ENCODE measurements at regions not wholly inside any gene's neighbourhood (a gene's known extent, or its start where the extent isn't known, plus 50 kb on each side); places are given as distances from the start of the nearest gene placed in this dataset.

DNA sequence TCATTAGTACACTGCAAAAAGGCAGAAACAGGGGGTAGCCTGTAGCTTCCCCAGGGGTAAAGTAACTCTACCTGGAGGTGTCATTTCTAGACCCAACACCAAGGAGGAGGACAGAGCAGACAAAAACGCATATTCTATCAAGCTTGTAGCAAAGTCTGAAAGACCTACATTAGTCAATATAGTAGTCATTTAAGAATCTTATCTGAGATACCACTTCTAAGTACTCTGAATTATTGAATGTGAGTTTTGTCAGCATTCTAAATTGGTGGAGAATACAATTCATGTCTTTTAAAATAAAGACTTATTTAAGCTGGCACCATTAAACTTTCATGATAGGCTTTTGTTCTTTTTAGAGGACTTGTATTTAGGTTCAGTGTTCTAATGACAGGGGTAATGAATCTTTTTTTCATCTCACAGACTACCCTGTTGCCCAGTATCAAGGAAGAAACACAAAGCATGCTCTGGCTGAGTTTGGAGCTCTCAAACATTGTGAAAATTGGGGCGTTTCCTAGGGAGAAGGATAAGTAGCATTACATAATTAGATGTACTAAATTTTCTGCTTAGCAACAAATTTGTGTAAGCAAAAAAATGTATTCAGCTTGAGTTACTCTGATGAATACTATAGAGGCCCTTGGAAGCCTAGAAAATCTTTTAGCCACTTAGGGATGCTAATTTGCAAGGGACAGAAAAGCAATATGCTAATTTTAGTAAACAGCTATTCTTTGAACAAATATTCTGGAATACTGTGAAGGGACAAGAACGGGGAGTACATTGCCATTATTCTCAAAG, 255.4 kb upstream of the HSF2 start:
- Mint-ChIP-seq H3K27me3 (ENCODE audit: unreplicated experiment) (peaks cover 41% of the 10 kb centered on the region), H3K9me3 (ENCODE audit: unreplicated experiment) (no peaks in the 10 kb centered on the region), H3K36me3 (ENCODE audit: unreplicated experiment) (no peaks in the 10 kb centered on the region), H3K4me1 (ENCODE audit: unreplicated experiment) (no peaks in the 10 kb centered on the region), H3K4me3 (ENCODE audit: unreplicated experiment) (no peak overlapping the region), H3K27ac (ENCODE audit: unreplicated experiment) (no peak overlapping the region)
- no peak for TF ChIP-seq CTCF (IDR thresholded peaks at IDR 0.05)
- DNase-seq (ENCODE audit: extremely low spot score, unreplicated experiment) = no peak

GRCh38 chr6:122145246-122145645, 254.2 kb upstream of the HSF2 start:
- Mint-ChIP-seq H3K4me3 (ENCODE audit: unreplicated experiment) (no peak overlapping the region), H3K4me1 (ENCODE audit: unreplicated experiment) (no peaks in the 10 kb centered on the region), H3K27ac (ENCODE audit: unreplicated experiment) (no peak overlapping the region), H3K27me3 (ENCODE audit: unreplicated experiment) (peaks cover 48% of the 10 kb centered on the region), H3K36me3 (ENCODE audit: unreplicated experiment) (no peaks in the 10 kb centered on the region), H3K9me3 (ENCODE audit: unreplicated experiment) (no peaks in the 10 kb centered on the region)
- DNase-seq (ENCODE audit: extremely low spot score, unreplicated experiment) = no peak
- TF ChIP-seq CTCF (IDR thresholded peaks at IDR 0.05) = no peak

DNA sequence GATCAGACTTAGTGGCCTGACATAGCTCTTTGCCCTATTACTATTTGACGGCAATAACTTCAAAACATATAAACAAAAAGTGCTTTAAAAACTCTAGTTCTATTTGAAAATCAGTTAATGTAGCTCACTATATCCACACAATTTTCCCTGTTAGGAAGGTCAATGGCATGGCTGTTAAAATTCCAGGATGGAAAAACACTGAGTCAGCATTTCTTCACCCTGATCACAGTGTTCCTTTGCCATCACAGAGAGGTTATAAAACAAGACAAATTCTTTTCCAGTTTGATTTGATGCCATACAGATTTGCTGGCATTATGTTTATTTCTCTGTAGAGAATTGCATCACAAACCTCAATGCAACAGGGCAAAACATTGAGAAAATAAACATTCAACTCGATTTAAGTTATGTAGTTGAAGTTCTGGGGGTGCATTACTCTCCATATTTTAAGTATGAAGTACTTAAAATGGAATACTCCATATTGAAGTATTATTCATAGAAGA, 253.7 kb upstream of the HSF2 start:
- peaks cover 51% of the 10 kb centered on the region for H3K27me3 Mint-ChIP-seq (ENCODE audit: unreplicated experiment)
- H3K4me3 Mint-ChIP-seq (ENCODE audit: unreplicated experiment) = no peak overlapping the region
- H3K27ac Mint-ChIP-seq (ENCODE audit: unreplicated experiment) = no peak overlapping the region
- no peaks in the 10 kb centered on the region for H3K9me3 Mint-ChIP-seq (ENCODE audit: unreplicated experiment)
- DNase-seq (ENCODE audit: extremely low spot score, unreplicated experiment) = no peak
- H3K4me1 Mint-ChIP-seq (ENCODE audit: unreplicated experiment) = no peaks in the 10 kb centered on the region
- H3K36me3 Mint-ChIP-seq (ENCODE audit: unreplicated experiment) = no peaks in the 10 kb centered on the region
- no peak for TF ChIP-seq CTCF (IDR thresholded peaks at IDR 0.05)

DNA sequence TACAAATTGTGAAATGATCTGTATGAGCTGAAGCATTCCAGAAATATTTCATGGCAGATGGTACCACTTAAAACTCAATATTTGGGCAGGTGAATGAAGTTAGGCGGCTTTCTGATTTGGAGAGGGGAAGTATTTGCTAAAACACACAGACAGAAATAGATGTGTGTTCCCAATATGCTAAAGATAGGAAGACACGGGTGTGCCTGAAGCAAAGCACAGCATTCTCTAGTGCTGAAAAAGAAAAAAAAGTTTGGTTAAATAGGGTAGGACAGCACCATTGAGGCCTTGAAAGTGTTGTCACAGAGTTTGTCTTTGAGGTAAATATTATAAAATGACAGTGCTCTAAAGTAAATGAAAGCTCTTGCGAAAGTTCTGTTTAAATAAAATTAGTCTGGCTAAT, 252.2 kb upstream of the HSF2 start:
- Mint-ChIP-seq H3K4me3 (ENCODE audit: unreplicated experiment) (no peak overlapping the region), H3K27me3 (ENCODE audit: unreplicated experiment) (peaks cover 49% of the 10 kb centered on the region), H3K9me3 (ENCODE audit: unreplicated experiment) (no peaks in the 10 kb centered on the region), H3K27ac (ENCODE audit: unreplicated experiment) (no peak overlapping the region), H3K4me1 (ENCODE audit: unreplicated experiment) (no peaks in the 10 kb centered on the region), H3K36me3 (ENCODE audit: unreplicated experiment) (no peaks in the 10 kb centered on the region)
- no peak for TF ChIP-seq CTCF (IDR thresholded peaks at IDR 0.05)
- DNase-seq (ENCODE audit: extremely low spot score, unreplicated experiment) = no peak

DNA sequence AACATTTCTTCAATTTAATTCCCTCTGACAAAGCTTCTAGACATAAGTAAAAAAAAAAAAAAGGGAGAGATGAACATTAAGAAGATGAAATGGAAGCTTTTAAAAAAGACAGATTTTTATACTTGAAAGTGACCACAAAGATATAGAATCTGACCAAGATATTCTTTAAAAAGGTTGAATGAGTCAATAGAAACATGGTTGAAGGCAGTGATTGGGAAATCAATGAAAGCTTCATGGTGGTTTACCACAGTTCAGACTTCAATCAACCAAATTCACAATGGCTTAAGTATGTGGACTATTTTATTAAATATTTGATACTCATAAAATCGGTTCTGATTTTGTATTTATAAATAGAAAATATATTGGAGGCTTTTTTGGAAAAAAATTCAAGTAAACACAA, 248.4 kb upstream of the HSF2 start:
- H3K4me1 Mint-ChIP-seq (ENCODE audit: unreplicated experiment) = no peaks in the 10 kb centered on the region
- no peak overlapping the region for H3K27ac Mint-ChIP-seq (ENCODE audit: unreplicated experiment)
- no peak for TF ChIP-seq CTCF (IDR thresholded peaks at IDR 0.05)
- H3K27me3 Mint-ChIP-seq (ENCODE audit: unreplicated experiment) = peaks cover 46% of the 10 kb centered on the region
- DNase-seq (ENCODE audit: extremely low spot score, unreplicated experiment) = no peak
- no peaks in the 10 kb centered on the region for H3K9me3 Mint-ChIP-seq (ENCODE audit: unreplicated experiment)
- no peak overlapping the region for H3K4me3 Mint-ChIP-seq (ENCODE audit: unreplicated experiment)
- no peaks in the 10 kb centered on the region for H3K36me3 Mint-ChIP-seq (ENCODE audit: unreplicated experiment)
